GM12801 (cell line): ENCODE measurements at regions not wholly inside any gene's neighbourhood (a gene's known extent, or its start where the extent isn't known, plus 50 kb on each side); places are given as distances from the start of the nearest gene placed in this dataset.

ENCODE experiments used
- TF ChIP-seq, protein P1 (sequence below): IDR thresholded peaks from one replicate; pipeline ENCODE4 v1.5.1; 2011; ENCODE audit warnings: control low read depth; ENCODE audit not compliant: insufficient read length; ENCODE audit errors: extremely low read depth

DNA sequence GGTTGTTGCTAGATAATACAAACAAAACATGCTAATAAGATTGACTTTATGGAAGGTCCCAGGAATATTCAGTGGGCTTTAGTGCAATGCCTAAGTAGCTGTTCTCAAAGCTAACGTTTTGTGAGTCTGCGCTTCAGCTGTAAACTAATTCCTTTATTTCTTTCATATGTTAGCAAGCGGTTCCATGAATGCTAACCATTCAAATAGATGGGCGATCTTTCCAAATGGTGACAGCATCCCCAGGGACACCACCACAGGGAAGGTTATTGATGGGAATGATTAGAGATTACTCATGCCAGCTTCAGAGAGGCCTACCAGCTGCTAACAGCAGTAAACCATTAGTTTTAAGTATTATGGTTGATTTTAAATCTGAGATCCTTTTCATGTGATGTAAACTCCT, 405.7 kb upstream of the MCTP2 start:
- TF ChIP-seq, protein P1, sequence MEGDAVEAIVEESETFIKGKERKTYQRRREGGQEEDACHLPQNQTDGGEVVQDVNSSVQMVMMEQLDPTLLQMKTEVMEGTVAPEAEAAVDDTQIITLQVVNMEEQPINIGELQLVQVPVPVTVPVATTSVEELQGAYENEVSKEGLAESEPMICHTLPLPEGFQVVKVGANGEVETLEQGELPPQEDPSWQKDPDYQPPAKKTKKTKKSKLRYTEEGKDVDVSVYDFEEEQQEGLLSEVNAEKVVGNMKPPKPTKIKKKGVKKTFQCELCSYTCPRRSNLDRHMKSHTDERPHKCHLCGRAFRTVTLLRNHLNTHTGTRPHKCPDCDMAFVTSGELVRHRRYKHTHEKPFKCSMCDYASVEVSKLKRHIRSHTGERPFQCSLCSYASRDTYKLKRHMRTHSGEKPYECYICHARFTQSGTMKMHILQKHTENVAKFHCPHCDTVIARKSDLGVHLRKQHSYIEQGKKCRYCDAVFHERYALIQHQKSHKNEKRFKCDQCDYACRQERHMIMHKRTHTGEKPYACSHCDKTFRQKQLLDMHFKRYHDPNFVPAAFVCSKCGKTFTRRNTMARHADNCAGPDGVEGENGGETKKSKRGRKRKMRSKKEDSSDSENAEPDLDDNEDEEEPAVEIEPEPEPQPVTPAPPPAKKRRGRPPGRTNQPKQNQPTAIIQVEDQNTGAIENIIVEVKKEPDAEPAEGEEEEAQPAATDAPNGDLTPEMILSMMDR: no peak

DNA sequence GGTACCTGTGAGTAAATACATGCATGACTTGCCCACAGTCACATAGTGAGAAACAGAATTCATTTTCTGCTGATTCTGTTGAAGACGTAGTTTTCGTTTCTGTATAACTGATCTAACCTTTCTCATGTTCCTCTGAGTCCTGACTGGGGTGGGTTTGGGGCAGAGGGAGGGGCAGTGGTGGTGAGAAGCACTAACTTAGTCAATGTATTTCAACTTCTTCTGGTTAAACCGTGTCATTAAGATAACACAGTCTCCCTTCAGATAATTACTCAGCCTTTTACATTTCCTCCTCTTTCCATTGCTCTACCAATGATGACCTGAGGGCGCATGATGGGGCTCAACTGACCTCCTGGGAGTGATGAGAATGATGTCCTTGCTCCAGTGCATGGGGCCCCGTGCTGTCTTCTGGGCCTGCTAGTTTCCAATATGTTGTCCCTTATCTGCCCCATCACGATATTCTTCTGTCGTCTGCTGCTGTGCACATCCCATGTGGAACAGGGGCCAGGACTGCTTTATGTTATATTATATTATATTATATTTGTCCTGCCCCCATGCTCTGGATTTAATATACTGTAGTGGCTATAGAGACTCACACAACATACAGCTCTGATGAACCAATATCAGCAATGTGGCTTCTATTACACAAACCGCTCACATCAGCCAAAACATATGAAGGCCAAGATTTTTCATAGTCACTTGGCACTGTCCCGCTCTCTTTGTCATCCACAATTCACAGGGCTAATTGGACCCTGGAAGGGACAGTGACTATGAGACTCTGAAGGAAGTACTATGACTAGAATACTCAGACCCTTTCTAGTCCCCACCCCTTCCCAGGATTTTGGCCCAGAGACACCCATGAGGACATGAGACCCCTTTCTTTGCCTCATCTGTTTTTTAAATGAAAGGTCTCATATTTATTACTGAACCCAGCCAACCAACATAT, 407.1 kb upstream of the MCTP2 start:
- TF ChIP-seq, protein P1: no peak

DNA sequence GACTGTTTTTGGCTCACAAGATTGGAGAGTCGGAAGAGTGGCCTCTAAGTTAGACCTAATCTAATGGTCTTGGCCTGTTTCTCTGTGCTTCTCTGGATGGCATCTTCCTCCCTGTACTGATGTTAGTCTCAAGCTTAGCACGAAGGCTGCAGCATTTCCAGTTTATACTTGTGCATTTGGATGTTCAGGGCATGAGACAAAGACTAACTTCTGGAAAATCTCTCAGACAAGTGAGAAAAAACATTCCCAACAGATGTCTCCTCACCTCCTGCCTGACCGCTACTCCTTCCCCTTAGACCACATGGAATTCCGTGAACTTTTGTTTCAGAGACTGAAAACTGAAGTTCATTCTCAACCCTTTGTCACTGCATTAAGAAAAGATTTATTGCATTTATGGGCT, 410.8 kb upstream of the MCTP2 start:
- TF ChIP-seq, protein P1: no peak

DNA sequence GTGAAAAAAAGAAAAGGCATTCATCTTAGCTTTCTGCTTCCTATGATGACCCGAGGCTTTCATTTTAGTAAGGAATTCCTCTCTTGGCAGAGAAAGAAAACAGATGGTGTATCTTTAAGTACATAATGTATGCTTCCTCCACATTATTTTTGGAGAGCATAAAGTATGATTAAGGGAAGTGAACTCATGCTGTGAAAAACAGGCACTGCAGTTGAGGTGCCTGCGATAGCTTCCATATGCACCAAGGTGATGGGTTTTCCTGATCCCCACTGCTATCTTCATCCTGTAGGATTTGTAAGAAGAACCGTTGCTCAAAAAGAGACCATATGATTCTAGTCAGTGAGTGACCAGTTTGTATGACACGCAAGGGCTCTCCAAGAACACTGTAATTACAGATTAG, 411.5 kb upstream of the MCTP2 start:
- TF ChIP-seq, protein P1: no peak

DNA sequence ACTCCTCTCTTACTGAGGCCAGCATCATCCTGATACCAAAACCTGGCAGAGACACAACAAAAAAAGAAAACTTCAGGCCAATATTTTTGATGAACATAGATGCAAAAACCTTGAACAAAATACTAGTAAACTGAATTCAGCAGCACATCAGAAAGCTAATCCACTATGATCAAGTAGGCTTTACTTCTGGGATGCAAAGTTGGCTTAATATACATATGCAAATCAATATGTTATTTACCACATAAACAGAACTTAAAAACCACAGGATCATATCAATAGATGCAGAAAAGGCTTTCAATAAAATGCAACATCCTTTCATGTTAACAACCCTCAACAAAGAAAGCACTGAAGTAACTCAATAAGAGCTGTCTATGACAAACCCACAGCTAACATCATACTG, 414.5 kb upstream of the MCTP2 start:
- TF ChIP-seq, protein P1: no peak

DNA sequence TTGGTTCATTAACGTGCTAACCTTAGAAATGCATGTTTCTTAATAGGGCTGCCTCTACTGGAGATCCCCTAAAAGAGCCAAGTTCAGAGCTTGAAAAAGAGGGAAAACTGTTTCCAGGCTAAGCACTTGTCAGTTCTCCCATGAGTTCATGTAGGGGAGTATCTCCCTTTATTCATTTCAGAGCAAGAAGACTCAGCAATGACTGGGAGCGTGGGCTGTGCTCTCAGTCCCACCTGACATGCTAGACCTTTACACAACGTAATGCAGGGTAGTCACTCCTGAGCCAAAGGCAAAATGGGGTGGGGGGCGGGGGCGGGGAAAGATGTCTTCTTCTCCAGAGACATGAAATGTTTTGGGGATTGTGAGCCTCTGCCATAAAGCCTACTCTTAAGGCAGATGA, 420.1 kb upstream of the MCTP2 start:
- TF ChIP-seq, protein P1: no peak

DNA sequence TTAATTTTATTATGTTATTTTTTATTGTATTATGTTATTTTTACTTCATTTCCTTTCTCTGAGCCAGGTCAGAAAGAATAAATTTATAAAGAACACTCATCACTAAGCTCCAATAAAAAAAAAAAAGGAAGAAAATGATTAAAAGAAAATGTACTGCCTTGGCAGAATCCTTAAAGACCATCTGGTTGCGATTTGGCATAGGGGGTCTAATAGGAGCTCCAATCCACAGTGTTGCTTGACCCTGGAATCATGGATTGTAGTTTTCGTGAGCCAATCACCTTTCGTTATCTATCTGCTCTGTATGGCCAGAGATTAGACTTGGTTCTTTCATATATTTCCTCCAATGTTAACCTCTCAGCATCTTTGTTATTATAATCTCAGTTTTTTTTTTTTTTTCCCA, 421.8 kb upstream of the MCTP2 start:
- TF ChIP-seq, protein P1: no peak
